Mucosa of descending colon (tissue), 3 donors: ENCODE measurements at regions not wholly inside any gene's neighbourhood (a gene's known extent, or its start where the extent isn't known, plus 50 kb on each side); places are given as distances from the start of the nearest gene placed in this dataset.

Experiments
- ATAC-seq: fragments of 200-7000 bp; cut with Tn5 transposase; one replicate; pipeline ENCODE4 v1.9.1; 2020; ENCODE audit warnings: mild to moderate bottlenecking, moderate library complexity
- DNase-seq, 3 donors: peaks; one replicate each; pipeline ENCODE4 v3.0.0-alpha.2; 2020
- H3K36me3 ChIP-seq: fragments of 200-600 bp; one replicate; pipeline ENCODE4 v1.8.0; 2021; ENCODE audit warnings: low read depth, mild to moderate bottlenecking
- H3K4me1 ChIP-seq: fragments of 200-600 bp; one replicate; pipeline ENCODE4 v1.8.0; 2021; ENCODE audit warnings: low read depth, mild to moderate bottlenecking
- H3K4me3 ChIP-seq: fragments of 200-600 bp; one replicate; pipeline ENCODE4 v1.8.0; 2021; ENCODE audit warnings: mild to moderate bottlenecking
- H3K9me3 ChIP-seq: fragments of 200-600 bp; one replicate; pipeline ENCODE4 v1.8.0; 2021; ENCODE audit warnings: mild to moderate bottlenecking
- CTCF ChIP-seq: fragments of 200-600 bp; IDR thresholded peaks from one replicate; pipeline ENCODE4 v1.8.0; 2022; ENCODE audit warnings: antibody characterized with exemption, mild to moderate bottlenecking
- intact Hi-C, 2 donors: fragments of 100-400 bp; cut with DNase I in 1 of 2; cut with micrococcal nuclease in 1 of 2; formaldehyde crosslinking; loops; one replicate each; pipeline versions ENCODE4 v1.11.0 to v1.11.1; 2022; cut with DNase I, micrococcal nuclease
- donor health status: DM: no; HTN: no; CAD: no; lungs with moderate emphysema.
- donor health status: DM: no; HTN: no; CAD: no.
- donor health status: DM: no; HTN: yes; CAD: no.

GRCh38 chr20:52346797-52347196, 155.2 kb upstream of the ZFP64 start:
- Histone ChIP-seq H3K36me3 (no peaks in the 10 kb centered on the region), H3K9me3 (no peaks in the 10 kb centered on the region), H3K4me3 (no peak overlapping the region), H3K4me1 (no peaks in the 10 kb centered on the region)
- no peak for DNase-seq
- ATAC-seq: no peak
- intact Hi-C loops: no loop called here
- TF ChIP-seq CTCF: no peak

- DNase-seq (no peak), ATAC-seq (no peak)
- H3K36me3 ChIP-seq: no peaks in the 10 kb centered on the region
- intact Hi-C loops: no loop called here
- H3K4me1 ChIP-seq: no peaks in the 10 kb centered on the region
- H3K9me3 ChIP-seq: no peaks in the 10 kb centered on the region
- TF ChIP-seq CTCF: no peak
- H3K4me3 ChIP-seq: no peak overlapping the region
These were observed 151.3 kb upstream of the ZFP64 start for GRCh38 chr20:52342913-52343312.

- intact Hi-C loops: no loop called here
- no peak for TF ChIP-seq CTCF
- H3K4me1 ChIP-seq: no peaks in the 10 kb centered on the region
- H3K36me3 ChIP-seq: no peaks in the 10 kb centered on the region
- H3K9me3 ChIP-seq: no peaks in the 10 kb centered on the region
- no peak overlapping the region for H3K4me3 ChIP-seq
- no peak for DNase-seq
- ATAC-seq: no peak
These were observed 148.6 kb upstream of the ZFP64 start for GRCh38 chr20:52340036-52340634.

- H3K36me3 ChIP-seq: no peaks in the 10 kb centered on the region
- intact Hi-C loops: no loop called here
- DNase-seq (no peak), ATAC-seq (no peak)
- TF ChIP-seq CTCF: no peak
- H3K4me3 ChIP-seq: no peak overlapping the region
- H3K9me3 ChIP-seq: no peaks in the 10 kb centered on the region
- no peaks in the 10 kb centered on the region for H3K4me1 ChIP-seq
These were observed 141.2 kb upstream of the ZFP64 start for GRCh38 chr20:52332649-52333250.

- H3K4me3 ChIP-seq: no peak overlapping the region
- intact Hi-C loops: no loop called here
- ATAC-seq: no peak
- H3K9me3 ChIP-seq: no peaks in the 10 kb centered on the region
- no peaks in the 10 kb centered on the region for H3K36me3 ChIP-seq
- no peak for TF ChIP-seq CTCF
- no peaks in the 10 kb centered on the region for H3K4me1 ChIP-seq
- no peak for DNase-seq
These were observed 140.7 kb upstream of the ZFP64 start for GRCh38 chr20:52332230-52332629.

GRCh38 chr20:52331655-52332054, 140.1 kb upstream of the ZFP64 start:
- ATAC-seq (no peak), DNase-seq (no peak)
- Histone ChIP-seq H3K36me3 (no peaks in the 10 kb centered on the region), H3K4me1 (no peaks in the 10 kb centered on the region), H3K4me3 (no peak overlapping the region), H3K9me3 (no peaks in the 10 kb centered on the region)
- intact Hi-C loops: no loop called here
- no peak for TF ChIP-seq CTCF
